SW480 (cell line): ENCODE measurements at regions not wholly inside any gene's neighbourhood (a gene's known extent, or its start where the extent isn't known, plus 50 kb on each side); places are given as distances from the start of the nearest gene placed in this dataset.
"Not testable (repeated sequence)": the region's sequence is repeated elsewhere in the genome, so short reads cannot be mapped to it uniquely, and the experiment has no call there.

ENCODE experiments used
- DNase-seq: peaks from one replicate; pipeline ENCODE4 v3.0.0-alpha.2; 2016; ENCODE audit warnings: low spot score

DNA sequence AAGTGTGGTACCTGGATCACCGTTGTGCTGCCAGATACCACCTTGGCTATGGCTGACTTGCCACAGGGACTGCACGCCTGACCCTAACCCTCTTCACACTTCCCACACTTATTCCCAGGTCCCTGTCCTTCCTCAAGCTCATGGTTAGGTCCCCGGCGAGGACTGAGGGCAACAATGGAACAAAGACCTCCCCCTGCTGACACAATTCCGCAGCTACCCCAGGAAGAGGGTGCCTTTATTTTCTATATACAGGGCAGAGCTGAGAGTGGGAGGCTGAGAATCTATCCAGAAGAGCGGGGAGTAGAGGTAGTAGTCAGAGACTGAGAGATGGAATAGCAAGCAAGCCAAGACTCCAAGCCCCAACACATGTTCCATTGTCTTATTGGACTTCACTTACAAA is 118.1 kb upstream of the SEM1 start:
- DNase-seq = no peak

DNA sequence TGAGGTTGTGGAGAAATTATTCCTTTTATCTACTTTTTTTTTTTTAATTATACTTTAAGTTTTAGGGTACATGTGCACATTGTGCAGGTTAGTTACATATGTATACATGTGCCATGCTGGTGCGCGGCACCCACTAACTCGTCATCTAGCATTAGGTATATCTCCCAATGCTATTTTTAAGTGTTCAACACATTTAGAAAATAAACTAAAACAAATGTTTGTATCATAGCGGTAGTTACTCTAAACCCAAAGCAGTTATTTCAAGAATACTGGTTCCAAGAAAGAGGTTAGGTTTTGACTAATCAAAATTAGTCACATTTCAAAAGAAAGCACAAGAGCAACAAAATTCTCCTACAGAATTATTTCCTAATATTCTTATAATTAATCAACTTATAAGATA is 119.5 kb upstream of the SEM1 start:
- not testable (repeated sequence) for DNase-seq

DNA sequence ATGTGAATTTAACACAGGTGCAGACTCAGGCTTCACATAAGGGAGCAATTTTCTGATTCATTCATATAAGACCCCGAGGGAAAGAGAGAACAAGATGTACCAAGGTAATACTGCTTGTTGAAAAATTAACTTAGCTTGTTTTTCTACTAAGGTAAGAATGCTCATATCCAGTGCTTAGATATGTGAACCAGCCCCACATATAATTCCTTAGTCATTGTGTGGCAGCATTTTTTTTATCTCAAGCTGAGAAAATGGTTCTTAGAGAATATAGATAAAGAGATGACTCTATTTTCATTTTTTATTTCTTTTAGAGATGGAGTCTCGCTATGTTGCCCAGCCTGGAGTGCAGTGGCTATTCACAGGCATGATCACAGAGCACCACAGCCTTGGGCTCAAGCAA is 121.8 kb upstream of the SEM1 start:
- no peak for DNase-seq

DNA sequence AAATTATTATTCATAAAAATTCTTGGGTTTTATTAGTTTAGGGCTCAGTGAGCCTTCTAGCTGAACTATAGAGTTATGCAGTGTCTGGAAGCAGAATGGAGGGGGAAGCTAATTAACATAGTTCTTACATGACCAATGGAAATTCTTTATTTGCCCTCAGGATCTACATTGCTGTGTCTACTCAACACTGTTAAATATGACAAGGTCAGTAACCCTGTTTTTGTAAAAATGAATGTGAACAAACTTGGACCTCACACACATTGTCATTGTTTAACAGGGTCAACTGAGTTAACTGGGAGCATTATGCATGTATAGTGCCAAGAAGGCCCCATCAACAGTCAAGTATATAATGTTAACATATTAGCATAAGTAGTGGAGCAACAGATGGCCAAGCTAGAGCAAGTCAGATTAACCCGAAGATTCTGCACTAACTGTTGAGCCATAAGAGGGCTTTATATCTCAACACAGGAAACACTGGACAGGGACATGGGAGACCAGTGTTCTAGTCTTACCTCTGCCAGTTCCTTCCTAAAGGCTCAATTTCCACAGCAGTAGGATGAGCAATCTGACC is 122.5 kb upstream of the SEM1 start:
- DNase-seq = no peak

DNA sequence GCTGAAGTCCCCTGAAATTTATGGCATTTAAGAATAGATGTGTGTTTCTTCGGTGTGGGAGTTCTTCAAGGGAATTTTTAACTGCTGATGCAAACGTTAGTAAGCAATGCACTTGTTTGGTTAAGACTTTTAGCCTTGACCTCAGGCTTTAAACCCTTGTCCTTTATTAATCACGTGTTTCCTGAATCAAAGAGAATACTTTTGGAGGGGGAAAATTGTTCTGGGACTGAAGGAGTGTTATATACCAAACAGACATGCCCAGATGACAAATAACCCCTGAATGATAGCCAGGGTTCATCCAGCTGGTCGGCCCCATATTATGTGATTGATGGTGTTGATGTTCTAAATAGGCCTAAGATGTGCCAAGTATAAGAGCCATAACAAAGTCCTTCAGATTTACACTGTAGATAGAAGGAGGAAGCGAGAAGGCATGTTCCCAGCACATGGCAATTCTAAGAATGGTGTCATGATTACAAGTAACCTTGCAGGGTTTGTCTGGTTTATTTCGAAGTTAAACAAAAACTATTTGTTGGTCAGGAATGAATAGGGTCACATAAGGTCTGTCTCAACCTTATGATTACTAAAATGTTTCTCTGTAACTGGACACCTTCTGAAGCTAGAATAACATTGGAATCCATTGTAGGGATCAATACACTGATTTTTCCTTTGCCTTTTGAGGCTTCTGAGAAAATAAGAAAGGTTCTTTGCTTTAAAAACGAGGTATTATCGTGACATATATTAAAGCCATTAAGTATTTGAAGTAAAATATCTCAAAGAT is 124.2 kb upstream of the SEM1 start:
- DNase-seq = peak; percentile 17

DNA sequence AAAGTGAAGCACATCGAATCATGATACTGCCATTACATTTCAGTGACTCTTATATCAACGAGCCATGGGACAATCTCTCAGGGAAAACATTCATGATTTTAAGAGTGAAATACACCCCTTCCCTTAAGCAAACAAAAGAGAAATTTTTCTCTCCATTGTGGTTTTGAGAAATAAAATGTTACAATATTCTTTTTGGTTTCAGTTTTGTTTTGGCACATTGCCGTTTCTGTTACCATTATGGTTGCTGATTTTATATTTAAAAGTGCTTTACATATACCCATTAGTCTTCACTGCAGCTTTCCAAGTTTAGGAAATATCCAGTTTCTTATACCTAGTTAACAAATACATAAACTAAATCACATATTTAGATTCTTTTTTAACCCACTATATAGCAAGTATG is 126.8 kb upstream of the SEM1 start:
- DNase-seq = no peak

DNA sequence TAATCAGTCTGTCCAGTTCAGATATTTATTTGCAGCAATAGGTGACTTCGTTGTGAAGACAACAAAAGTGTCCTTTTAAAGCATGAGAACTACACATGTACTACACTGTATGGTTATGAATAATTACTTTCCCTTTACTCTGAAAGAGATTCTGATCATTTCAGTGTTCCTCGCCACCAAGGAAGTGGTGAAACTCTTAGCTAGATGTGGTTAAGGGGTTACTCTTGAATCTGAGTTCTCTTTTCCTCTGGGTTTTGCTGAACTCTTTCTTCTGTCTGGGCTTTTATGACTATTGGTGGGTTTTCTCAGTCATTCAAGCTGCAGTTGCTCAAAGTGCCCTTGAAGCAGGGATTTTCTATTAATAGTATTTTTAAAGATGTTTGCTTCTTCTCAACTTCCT is 127.9 kb upstream of the SEM1 start:
- no peak for DNase-seq

DNA sequence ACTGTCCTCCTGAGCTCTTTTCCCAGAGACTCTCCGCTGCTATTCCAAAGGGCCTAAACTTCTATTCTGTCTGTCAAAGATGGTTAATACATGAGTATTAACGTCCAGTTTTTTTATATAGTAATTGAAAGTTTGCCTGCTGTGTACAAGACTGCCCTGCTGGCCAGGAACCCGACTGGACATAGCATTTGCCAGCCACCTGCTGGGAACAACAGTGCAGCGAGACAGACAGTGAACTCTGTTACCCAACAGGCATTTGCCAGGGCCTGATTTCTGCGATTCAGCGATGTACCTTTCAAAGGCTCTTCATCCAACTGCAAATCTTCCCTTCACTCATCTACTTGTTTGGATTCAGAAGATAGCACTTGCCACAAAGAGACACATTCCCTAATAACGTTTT is 128.8 kb upstream of the SEM1 start:
- no peak for DNase-seq

DNA sequence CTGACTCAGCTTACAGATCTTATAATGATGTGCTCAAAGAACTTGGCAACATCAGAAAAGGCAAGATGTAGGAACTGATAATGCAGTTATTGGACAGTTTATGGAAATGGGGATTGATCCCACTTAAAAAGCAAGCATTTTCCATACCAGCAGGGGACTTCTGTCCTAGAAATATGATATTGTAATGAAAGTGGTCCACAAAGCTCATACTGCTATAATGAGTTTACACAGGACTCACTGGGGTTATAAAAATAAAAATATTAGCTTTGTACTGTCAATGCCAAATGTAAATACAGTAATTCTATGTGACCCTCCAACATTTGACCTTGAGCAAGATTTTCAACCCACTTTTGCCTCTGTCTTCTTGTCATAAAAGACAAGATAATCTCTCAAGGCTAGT is 145.5 kb upstream of the SEM1 start:
- DNase-seq = no peak

DNA sequence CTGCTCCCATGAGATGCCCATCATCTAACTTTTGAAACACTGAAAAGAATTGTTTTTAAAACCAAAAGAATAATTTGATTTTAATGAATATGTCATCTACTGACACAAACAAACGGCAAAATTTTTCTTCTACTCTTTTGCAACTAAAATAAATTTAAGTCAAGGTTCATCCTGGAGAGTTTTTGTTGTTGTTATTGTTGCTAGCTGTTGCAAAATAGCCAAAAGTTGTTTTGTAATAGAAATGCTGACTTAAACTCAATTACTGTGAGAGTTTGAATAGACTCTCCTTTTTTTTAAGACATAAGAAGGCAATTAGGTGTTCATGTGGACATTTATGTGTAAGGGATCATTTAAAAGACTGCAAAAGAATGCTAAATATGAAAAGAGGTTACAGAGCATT is 146.0 kb upstream of the SEM1 start:
- no peak for DNase-seq

DNA sequence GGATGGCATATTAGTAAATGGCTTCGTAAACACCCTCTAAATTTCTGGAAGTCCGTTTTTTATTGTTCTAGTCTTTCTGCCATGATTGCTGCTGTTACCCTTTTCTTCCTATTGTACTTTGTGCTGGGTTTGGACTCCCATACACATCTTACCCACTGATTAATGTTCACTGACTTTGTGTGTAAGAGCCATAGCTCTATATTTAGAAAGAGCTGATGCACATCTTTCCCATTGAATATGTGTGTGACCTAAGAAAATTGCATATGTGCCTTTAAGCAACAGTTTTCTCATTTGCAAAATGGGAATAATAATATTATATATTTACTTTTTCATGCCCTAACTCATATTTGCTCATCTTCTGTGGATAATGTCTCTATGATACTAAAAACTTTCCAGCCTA is 135.8 kb upstream of the DLX6 start:
- DNase-seq = no peak

DNA sequence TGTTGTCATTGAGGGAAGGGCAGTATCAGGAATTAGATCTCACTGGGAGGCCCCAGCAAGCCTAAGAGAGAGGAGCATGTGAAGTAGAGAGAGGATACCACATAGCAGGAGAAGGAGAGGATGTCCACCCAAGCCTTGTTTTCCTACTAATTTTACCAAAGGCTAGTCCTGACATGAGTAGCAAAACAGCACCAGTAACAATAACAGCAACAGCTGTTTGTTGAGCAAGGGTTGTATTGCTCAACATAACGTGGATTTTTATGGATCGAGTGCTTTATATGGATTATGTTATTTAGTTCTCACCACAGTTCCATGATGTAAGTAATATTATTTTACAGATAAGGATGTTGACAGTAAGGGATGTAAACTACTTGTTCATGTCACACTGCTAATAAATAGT is 135.2 kb upstream of the DLX6 start:
- DNase-seq = no peak

DNA sequence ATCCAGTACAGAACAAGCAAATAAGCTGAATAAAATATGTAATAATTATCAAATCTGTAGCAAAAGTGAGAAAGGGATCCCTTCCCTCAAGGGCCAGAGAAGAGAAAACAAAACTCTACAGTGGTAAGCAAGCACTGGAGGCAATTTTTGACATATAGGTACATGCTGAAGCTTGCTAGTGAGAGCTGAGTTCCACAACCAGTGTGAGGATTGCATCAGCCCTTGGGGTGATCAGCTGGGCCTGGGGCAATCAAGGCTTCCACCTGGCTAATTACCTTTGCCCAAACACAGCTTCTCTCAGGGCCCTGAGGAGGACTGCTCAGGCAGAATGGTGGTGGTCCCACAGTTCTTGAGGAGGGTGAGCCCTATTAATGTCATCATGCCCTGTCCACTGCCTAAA is 134.4 kb upstream of the DLX6 start:
- no peak for DNase-seq

DNA sequence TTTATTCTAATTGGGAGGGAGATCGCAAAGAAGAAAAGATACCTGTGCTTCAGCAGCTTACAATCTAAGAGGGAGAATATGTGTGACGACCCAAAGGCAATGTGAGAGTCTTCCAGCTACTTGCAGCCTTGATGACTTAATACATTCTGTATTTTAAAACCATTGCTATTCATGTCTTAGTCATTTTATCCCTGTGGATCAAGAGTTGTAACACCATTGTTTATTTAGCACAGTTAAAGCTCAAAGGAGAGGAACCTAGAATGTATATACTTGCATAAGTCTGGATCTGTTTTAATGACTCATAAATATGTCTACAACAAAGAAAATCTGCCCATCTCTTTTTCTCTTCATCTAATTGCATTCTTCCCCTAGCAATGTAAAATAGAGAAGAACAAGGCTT is 117.9 kb upstream of the DLX6 start:
- DNase-seq = no peak

DNA sequence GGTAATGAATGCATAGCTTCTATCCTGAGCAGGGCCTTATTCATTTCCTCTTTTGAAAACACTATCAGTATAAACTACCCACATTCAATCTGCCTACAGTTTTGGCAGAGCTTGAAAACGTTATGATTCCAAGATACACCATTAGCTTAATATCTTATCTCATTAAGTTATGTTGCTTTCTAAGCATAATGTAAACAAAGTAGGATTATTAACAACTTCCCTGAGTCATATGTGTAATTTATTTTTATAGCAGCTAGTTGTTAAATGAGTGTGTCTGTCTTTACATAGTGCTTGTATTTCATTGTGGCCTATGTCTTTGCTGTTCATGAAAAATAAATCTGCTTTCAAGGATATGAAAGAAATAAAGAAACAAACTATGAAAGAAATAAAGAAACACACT is 106.2 kb upstream of the DLX6 start:
- no peak for DNase-seq

DNA sequence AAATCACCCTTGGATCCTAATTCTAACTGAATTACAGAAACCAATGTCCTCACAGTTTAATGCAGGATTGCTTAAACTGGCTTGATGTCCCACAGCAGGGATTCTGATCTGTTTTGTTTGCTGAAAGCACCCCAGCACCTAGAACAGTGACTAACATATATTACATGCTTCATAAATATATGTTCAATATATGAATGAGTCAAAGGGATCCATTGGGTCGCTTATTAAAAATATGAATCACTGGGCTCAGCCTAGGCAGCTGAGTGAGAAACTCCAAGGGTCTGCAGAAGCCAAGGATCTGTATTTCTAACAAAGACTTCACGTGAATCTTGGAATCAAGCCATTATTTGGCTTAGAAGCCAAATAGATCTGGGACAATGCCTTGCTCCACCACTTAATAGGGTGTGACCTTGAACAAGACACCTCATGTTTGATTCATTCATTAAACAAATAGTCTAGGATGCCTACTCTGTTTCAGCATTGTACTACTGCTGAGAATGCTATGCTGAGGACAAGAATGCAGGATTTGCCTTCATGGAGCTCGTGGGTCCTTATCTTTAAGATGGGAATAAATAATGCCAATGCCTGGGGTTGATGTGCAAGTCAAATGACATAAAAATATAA is 103.4 kb upstream of the DLX6 start:
- no peak for DNase-seq

DNA sequence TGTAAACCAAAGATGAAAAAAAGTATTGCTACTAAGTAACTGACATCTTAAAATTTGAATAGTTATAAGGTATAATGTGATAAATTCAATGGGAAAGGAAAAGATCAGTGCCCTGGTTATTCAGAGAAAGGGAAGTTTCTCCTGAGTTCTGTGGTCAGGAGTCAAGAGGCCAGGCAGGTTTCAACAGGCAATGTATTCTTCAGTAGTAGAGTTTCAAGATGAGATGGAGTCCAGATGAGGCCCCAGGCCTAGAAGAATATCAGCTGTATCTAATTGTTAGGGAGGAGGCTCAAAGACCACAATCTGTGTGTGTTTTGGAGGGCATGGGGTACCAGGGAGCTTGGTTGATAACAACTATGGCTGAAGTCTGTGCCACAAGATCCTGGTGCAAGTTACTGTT is 101.4 kb upstream of the DLX6 start:
- no peak for DNase-seq

DNA sequence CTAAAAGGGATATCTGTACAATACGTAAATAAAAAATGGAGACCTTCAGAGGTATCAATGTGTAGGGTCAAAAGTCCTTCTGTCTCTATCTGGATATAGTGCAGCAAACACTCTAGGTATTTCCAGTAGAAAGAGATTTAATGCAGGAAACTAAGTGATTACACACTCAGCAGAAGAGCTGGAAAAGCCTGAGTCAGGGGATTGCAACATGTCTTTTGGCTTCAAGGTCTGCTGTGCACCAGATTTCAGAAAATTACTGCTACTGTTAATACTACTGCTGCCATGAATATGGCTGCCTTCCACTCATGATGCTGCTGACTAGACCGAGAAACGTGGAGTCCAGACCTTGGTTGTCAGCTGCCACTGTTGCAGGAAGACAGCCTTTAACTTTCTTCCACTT is 94.9 kb upstream of the DLX6 start:
- DNase-seq = no peak

DNA sequence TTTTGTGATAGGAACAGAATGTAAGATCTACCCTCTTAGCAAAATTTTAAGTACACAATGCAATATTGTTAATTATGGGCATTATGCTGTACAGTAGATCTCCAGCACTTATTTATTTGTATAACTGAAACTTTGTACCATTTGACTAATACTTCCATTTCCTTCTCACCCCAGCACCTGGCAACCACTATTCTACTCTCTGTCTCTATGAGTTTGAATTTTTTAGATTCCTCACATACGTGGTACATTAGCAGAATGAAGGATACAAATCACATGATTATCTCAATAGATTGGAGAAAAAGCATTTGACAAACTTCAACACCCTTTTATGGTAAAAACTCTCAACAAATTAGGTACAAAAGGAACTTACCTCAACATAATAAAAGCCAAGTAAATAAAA is 90.3 kb upstream of the DLX6 start:
- no peak for DNase-seq

DNA sequence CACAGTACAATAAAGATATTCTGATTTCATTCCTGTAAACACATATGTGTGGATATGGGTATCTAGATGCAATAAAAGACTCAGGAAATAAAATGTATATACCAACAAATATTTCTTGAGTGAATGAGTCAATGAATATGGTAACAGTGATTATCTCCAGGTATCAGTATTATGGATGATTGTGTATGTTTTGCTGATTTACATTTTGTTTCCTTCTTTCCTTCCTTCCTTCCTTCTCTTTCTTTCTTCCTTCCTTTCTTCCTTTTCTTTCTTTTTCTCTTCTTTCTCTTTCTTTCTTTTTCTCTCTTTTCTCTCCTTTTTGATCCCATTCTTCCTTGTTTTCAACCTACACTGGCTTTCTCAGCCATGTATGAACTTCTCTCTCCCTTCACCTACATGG is 85.3 kb upstream of the DLX6 start:
- no peak for DNase-seq

DNA sequence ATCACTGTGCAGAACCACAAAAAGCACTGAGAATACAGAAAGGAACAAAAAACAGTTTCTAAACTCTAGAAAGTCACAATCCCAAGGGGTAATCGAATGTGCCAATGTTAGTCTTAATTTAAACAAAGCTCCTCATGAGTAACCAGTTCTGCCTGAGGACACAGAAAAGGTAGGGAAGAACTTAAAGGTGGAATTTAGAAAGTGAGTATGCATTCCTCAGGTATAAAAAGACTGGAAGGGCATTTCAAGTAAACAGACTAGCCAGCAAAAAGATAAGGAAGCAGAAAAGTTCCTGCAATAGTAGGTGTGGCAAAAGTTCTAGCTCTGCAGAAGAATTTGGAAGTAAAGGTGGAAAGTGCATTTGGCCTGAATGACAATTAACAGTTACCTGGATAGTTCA is 84.6 kb upstream of the DLX6 start:
- no peak for DNase-seq

DNA sequence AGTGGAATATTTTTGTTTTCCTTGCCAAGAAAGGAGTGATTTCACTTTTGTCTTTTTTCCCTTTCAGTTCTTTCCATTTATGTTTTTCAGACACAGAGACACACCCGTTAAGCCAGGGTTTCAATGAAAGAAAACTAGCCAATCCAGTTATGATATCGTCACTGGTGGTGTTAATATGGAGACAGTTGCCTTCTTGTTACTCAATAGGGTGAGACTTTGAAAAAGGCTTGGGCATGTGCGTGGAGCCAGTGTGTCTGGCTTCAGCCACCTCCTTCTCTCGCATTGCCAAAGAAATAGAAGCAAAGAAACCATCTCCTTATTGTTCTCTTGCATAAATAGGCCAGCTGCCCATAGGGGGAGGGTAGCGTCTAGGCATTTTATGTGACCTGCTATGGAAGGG is 84.1 kb upstream of the DLX6 start:
- DNase-seq = no peak

DNA sequence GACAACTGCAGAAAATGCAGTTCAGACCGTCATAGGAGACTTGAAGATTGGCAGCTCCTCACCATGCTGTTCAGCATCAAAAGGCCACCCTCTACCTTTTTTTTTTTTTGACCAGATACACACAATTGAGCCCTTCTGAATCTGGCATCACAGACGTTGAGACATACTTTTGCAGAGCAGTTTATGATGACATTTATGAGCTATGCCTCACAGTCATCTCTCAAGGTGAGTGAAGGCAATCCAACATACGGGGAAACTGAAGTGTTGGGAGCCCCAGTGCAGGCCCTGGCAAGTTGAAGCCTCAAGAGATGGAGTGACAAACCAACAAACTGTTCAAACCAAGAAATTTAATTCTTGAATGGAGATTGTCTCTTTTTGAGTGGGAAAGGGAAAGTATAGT is 83.6 kb upstream of the DLX6 start:
- DNase-seq = no peak

DNA sequence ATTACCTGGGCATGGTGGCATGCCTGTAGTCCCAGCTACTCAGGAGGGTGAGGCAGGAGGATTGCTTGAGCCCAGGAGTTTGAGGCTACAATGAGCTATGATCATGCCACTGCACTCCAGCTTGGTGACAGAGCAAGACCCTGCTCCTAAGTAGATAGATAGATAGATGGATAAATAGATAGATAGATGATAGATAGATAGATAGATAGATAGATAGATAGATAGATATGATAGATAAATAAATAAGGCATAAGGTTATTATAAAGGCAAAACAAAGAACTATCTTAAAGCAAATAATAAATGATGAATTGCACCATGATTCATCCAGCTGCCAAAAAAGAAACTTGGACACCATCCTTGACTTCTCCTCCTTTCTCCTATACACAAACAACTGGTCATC is 82.0 kb upstream of the DLX6 start:
- not testable (repeated sequence) for DNase-seq
